Embryonic facial prominence (tissue), 1 donor: ENCODE measurements at regions not wholly inside any gene's neighbourhood (a gene's known extent, or its start where the extent isn't known, plus 50 kb on each side); places are given as distances from the start of the nearest gene placed in this dataset.
"Not testable (repeated sequence)": the region's sequence is repeated elsewhere in the genome, so short reads cannot be mapped to it uniquely, and the experiment has no call there.

ENCODE experiments used
- DNase-seq: peaks from one replicate; pipeline ENCODE4 v3.0.0-alpha.2; 2016; ENCODE audit errors: extremely low spot score

DNA sequence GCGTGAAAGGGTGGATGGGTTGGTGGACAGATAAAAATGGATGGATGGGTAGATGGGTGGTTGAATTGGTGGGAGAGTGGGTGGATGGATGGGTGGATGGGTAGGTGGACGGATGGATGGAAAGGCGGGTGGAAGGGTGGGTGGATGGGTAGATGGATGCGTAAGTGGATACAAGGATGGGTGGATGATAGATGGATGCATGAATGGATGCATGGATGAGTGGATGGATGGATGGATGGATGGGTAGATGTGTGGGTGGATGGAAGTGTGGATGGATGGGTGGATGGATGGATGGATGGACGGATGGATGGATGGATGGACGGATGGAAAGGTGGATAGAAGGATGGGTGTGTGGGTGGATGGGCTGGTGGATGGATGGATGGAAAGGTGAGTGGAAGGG, 77.0 kb upstream of the GRK3 start:
- no peak for DNase-seq

DNA sequence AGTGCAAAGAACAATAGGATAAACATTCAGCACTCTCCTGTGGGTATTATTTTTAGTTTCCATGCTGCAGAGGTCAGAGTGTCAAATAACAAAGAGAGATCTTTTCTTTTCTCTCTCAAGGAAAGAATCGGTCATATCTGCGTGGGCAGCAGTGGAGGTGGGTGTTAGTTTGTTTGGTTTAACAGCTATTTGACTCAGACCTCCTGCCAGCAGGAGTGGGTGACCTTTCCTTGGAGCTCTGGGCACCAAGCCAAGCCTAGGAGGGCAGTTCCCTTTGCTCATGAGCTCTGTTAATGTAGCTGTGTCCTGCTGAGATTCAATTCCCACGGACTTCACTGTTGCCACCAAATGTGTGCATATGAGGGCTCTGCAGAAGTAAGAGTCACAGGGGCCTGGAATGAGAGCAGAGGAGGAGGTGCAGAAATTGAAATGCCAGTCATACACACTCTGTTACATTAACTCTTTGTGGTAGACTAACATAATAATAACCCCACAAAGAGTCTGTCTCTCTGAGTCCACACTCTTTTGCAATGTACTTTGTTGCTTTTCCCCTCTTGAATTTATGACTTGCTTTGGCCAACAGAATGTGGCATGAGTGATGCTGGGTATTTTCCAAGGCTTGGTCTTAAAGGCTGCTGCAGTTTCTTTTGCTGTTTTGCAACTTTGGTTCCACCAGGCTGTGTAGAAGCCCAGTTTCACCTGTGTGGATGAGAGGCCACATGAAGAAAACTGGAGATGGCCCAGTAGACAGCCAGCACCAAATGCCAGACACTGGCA, 76.0 kb upstream of the GRK3 start:
- no peak for DNase-seq

DNA sequence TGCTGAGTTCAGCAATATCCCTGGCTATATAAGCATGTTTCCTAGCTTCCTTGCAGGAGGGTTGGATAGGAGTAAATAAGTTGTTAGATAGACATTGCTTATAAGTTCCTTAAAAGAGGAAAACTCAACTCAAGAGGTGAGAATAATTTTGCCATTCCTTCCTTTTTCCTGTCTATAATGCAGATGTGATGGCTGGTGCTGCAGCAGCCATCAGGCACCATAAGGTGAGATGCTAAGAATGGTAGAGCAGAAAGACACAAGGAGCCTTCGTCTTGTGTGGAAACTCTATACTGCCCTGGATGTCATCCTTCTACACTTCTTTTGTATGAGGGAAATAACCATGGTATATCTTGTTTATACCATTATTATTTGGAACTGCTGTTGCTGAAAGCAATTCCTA, 74.5 kb upstream of the GRK3 start:
- DNase-seq, result no peak

DNA sequence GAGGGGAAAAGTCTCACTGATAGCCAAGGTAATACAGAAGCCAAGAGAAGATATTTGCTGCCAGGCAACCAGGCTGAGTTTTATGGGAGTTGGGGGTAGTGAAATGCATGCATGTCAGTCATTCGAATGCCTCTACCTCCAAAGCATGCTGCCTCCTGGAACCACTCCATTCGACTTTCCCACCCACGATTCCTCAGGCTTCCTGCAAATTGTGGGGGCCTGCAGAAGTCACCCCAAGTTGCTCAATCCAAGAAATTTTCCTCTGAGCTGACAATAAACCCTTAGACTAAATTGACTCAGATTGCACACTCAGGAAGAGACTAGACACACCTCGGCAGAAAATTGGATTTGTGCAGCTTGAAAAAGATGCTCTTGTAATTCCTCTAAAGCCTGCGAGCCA, 73.6 kb upstream of the GRK3 start:
- DNase-seq, result no peak

DNA sequence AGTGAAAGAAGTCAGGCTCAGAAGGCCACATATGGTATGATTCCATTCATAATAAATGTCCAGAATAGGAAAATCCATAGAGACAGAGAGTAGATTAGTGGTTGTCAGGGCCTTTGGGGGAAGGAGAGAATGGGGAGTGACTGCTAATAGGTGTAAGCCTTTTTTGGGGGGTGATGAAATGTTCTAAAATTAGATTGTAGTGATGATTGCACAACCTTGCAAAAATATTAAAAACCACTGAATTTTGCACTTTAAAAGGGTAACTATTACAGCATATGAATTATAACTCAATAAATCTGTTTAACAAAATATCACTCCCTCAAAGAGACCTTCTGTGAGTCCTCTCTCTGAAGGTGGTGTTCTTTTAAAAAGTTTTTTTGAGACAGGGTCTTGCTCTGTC, 72.3 kb upstream of the GRK3 start:
- no peak for DNase-seq

DNA sequence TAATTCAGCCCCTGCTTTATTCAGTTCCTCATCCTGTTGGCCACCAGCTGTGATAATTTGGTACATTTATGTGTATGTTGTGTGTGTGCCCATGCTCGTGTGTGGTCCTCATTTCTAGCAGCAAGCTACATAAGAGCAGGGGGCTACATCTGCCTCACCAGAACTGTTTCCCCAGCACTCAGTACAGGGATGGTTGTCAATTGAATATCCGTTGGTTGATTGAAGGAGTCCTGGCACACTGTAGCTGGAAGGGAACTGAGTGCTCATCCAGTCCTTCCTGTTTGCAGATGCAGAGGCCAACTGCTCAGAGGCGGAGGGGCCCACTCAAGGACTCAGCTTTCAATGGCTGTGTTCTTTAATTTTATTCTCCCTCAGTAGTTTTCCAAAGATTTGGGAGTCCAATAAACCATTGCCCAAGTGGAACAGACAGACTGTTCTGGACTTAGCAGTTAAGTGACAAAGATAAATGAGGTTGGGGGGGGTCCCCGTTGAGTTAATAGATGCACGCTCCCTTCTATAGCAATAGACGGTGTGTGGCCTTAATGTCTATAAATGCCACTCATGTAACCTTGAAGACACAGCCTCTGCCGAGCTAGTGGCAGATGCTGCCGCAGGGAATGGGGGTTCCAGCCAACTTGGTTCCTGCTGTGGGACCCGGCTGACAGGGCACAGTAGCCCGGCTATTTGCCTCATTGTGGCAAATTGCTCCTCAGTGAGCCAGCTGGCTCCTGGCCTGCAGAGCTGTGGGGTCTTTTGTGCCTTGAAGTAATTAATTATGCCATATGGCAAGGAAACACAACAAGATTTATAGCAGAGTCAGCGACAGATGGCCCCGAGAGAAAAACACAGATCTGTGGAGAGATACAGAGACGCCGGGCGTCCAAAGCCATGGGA, 71.4 kb upstream of the GRK3 start:
- DNase-seq, result no peak

DNA sequence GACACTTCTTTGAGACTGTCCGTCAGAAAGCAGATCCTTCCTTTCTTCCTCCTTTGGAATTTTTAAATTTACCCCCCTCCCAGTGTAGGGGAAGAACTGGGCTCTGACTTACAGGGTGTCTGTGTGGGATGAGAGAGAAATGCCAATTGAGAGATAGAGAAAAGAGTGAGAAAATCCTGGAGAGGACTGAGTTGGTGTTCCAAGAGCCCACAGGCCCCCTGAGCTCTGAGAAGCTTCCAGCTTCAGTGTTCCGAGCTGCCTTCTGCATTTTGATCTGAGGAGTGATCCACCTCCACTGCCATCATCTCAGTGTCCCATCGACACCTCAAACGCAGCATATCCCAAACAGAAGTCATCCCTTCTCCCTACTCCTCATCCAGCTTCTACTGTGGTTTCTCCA, 70.7 kb upstream of the GRK3 start:
- DNase-seq, result no peak

DNA sequence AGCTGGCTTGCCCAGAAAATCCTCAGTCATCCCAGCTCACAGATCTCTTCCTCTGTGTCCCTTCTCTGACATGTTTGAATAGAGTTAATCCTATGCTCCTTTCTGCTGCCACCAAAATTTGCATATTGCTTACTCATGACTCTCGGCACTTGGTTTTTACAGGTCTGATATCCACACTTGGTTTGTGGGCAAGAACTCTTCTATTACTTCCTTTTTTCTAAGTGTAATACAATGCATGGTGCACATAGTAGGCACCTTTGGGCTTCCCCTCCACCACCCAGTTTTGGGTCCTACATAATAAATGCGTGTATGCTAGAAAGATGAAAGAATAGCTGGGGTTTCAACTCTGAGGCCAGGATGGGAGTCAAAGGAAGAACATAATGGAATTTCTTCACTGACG, 69.7 kb upstream of the GRK3 start:
- DNase-seq, result no peak

DNA sequence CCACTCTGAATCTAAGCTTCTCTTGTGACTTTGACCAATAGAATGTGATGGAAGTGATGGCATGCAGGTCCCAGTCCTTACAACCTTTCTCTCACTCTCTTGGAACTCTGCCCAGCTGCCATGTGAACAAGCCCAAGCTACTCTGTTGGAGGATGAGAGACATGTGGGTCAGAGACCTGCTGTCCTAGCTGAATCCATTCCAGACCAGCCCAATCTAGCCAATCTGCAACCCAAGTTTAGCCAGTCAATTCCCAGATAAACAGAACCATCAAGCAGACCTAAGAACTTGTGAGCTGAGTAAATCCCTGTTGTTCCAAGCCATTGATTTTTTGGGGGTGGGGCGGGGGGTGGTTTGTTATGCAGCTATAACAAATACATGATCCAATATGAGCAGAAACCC, 69.2 kb upstream of the GRK3 start:
- no peak for DNase-seq

DNA sequence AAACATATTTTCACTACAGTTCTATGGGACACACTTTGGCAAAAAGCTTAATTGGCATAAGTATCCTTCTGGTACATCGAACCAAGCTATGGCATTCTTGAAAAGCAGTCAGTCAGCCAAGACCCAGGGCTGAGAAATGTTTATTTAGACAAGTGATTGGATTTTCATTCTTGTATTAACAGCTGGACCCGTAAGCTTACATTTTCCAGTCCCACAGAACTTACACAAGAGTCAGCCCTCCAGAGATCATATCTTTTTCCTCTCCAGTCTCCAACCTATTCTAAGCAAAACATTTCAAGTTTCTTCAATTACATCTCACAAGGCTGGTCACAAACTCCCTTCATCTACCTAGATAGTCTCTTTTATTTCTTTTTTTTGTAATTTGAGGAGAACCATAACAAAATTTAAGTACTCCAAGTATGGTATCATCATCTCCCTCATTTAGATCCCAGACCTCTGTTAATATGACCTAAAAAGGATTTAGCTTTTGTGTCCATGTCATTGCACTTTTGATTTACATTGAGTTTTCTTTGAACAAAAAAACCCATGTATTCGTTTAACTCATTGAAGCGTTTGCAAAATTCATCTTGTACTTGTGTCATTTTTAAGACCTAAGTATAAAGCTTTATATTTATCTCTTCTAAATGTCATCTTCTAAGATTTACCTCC, 67.9 kb upstream of the GRK3 start:
- no peak for DNase-seq

DNA sequence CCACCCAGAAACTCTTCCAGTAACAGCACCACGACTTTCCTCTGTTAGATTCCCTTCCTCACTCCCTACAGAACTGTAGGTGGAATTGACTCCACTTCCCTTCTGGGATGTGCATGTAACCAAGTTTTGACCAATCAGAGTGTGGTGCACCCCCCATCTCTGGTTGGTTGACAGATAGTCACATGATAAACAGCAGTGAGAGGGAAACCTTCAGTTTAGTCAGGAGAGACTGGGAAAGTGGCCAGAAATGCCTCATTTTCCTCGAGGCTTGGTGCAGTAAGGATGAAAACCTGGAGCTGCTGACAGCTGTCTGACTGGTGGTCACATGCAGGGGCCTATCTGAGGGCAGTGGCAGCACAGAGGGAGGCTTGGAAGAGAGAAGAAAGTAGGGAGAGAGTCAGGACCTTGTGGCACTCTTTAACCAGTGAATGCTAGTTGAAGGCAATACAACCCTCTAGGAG, 67.3 kb upstream of the GRK3 start:
- no peak for DNase-seq

DNA sequence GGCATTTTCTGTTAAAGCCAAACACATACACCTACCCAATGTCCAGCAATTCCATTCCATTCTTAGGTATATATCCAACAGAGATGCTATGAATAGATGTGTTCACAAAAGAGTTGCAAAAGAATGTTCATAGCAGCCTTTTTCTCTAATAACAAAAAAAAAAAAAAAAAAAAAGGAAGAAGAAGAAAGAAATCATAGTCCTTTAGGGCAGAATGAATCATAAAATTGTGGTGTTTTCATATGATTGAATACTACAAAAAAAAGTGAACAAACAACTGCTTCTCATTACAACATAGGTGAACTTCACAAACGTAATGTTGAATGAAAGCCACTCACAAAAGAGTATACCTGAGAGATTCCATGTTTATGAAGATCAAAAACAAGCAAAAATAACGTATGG, 66.8 kb upstream of the GRK3 start:
- DNase-seq, result no peak

DNA sequence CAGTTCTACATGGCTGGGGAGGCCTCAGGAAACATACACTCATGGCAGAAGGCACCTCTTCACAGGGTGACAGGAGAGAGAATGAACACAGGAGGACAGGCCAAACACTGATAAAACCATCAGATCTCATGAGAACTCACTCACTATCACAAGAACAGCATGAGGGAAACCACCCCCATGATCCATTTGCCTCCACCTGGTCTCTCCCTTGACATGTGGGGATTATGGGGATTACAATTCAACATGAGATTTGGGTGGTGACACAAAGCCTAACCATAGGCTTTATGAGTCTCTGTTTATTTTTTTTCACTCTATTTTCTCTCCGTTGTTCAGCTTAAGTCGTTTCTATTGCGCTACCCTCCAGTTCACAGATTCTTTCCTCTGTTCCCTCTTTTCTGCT, 63.8 kb upstream of the GRK3 start:
- not testable (repeated sequence) for DNase-seq

DNA sequence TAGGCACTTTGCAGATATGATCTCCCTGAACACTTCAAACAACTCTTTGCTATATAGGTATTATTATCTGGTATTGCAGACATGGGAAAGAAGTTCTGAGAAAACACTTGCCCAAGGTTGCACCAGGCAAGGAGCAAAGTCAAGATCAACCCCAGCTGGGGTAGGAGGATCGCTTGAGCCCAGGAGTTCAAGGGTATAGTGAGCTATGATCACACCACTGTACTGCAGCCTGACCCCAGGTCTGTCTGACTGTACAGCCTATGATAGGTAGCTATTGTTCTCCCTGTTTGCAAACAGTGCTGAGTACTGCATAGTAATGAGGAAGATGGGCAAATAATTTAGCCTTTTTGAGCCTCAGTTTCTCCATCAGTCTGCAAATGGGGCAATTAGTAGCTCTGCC, 60.5 kb upstream of the GRK3 start:
- DNase-seq, result not testable (repeated sequence)

DNA sequence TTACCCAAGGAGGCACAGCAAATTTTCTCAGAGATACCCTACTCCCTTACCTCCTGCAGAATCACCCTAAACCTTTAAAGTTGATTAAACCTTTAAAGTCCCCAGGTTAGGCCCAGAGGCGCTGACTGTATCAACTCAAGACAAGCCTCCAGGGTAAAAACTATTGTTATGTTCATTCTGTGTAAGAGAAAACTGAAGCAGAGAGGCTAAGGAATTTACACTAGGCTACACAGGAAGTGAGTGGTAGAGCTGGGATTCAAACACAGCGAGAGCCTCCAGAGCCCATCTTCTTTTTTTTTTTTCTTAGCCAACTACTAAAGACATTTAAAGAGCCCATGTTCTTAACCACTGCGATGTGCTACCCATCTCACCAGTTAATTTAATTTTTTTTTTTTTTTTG, 56.3 kb upstream of the GRK3 start:
- no peak for DNase-seq

DNA sequence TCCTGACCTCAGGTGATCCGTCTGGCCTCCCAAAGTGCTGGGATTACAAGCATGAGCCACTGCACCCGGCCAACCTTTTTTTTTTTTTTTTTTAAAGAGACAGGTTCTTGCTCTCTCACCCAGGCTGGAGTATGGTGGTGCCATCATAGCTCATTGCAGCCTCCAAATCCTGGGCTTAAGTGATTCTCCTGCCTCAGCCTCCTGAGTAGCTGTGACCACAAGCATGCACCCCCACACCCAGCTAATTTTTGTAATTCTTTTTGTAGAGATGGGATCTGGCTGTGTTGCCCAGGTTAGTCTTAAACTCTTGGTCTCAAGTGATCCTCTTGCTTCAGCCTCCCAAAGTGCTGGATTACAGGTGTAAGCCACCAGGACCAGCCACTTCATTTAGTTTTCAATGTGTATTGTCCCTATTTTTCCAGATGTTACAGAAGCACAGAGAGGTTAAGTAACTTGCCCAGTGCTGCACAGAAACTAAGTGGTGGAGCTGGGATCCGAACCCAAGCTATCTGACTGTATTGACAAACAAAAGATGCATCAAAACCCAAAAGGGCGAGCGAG, 55.6 kb upstream of the GRK3 start:
- no peak for DNase-seq

DNA sequence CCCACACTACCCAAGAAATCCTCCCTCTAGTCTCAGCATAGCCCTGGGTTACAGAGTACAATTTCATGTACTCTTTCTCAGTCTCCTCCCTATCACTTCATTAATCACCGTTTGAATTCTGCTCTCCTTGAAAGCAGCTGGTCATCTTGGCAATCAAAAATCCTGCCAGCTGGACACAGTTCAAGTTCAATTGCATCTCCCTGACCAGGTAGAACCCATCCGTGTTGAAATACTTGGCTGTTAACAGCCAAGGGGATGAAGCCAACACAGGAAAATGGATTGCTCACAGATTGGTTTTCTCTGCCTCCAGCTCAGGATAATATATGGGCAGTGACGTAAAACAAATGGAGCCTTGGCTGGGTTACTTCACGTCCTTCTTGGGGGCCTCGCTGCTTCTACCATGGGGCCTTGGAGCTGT, 55.1 kb upstream of the GRK3 start:
- no peak for DNase-seq

DNA sequence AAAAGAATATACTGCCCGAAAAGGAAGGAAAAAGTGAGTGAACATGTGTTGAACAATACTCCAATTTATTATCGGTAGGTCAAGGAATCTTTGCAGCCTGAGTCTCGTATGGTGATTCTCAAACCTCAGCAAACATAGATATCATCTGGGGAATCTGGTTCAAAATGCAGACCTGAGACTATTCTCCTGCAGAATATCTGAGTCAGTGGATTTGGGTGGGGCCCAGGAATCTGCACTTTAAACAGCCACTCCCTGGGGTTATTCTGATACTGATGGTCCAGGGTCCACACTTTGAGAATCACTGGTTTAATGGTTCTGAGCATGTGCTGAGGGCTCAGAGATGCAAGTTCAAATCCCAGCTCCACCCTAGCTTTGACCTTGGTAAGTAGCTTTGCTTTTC, 53.6 kb upstream of the GRK3 start:
- no peak for DNase-seq

DNA sequence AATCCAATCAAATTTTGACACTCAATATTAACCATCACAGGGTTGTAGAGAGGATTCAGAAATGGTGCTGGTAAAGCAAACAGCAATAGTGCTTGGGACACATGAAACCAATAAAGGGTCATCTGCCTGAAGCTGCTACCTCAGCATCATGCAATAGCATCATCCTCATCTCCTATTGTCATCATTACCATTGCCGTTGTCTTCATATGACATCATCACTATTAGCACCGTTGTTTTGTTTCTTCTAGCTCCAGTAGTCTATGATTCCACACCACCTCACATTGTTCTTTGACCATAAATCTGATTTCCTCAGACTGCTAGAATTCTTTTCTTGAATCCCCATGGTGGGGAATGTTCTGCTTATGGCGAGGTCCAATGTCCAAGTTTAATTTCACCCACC, 52.8 kb upstream of the GRK3 start:
- DNase-seq, result no peak

DNA sequence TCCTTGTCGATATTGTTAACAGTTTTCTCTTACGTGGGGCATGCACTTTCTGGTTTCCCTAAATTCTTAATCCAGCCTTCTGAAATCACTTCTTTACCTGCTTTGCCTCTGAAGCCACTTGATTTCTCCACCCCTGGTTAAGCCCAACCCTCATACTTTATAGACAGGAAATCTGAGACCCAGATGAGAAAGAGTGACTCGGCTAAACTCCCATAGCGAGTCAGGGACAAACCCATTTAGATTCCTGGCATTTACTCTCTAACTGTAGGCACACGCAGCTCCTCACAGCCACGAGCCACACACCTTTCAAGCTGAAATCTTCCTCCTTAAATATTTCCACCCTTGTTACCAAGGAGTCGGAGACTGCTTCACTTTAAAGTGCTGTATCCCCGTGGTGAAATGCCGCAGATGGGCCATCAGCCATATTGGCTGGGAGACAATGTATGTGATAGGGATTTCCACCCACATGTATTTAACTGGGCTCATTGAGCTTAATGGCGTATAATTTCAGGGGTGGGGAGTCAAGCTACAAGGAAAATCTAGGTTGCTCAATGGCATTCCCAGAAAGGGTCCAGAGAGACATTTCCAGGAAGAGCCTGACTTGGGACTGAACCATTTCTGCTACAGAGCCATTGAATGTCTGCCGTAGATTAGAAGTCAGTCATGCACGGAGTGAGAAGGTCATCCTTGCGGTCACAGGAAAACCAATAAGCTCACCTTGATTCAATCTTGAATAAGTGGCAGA, 49.9 kb upstream of the GRK3 start:
- DNase-seq, result no peak
